ENCODE measurements at regions not wholly inside any gene's neighbourhood (a gene's known extent, or its start where the extent isn't known, plus 50 kb on each side); places are given as distances from the start of the nearest gene placed in this dataset.

DNA sequence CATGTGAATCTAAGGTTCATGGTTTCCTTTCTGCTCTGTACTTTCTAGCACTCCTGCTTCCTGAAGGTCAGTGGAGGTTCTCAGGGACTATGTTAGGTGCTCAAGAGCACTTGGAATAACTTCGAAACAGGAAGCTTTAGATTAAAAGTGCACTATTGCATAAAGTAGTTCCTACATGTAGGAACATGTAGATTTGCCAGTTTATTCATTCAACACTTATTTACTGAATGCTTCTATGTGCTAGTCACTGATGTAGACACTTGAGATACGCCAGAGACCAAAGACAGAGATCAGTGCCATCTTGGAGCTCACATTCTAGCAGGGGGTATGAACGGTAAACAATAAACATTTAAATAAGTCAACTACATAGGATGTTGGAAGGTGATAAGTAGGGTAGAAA, 87.7 kb downstream of the DHRS2 start:
- TF ChIP-seq FOXK2 (IDR thresholded peaks at IDR 0.05), result no peak
- TF ChIP-seq, protein P1, sequence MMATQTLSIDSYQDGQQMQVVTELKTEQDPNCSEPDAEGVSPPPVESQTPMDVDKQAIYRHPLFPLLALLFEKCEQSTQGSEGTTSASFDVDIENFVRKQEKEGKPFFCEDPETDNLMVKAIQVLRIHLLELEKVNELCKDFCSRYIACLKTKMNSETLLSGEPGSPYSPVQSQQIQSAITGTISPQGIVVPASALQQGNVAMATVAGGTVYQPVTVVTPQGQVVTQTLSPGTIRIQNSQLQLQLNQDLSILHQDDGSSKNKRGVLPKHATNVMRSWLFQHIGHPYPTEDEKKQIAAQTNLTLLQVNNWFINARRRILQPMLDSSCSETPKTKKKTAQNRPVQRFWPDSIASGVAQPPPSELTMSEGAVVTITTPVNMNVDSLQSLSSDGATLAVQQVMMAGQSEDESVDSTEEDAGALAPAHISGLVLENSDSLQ (IDR thresholded peaks at IDR 0.05), result no peak
- no peak for TF ChIP-seq FOXA1 (IDR thresholded peaks at IDR 0.05)
- no peak for TF ChIP-seq SP1 (IDR thresholded peaks at IDR 0.05)
- no peak for TF ChIP-seq ARNT (IDR thresholded peaks at IDR 0.05)
- POLR2A ChIA-PET, result no interaction called here
- CTCF ChIA-PET, result no interaction called here

DNA sequence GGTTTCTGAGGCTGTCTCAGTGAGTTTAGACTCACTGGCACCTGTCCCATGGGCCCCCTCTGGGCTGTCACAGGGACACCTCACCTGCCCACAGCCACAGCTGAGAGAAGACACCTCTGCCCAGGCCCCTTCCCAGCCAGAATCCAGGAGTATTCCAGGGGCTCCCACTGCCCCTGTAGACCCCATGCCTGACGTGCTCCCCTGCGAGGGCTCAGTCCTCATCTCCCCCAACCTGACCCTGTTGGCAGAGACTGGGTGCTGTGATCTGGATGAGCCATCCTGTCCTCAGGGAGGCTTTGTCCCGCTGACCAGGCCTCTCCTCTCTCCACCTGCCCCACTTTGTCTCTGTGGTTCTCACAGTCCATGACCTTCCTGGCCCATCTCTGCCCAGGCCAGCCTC, 89.4 kb downstream of the DHRS2 start:
- no peak for DNase-seq (ENCODE audit: extremely low spot score)
- ChIA-PET POLR2A (no interaction called here), CTCF (no interaction called here)
- TF ChIP-seq FOXA1 (IDR thresholded peaks at IDR 0.05) (no peak), BHLHE40 (IDR thresholded peaks at IDR 0.05; ENCODE audit: borderline replicate concordance) (no peak), HDGF (IDR thresholded peaks at IDR 0.05; ENCODE audit: borderline replicate concordance) (no peak), FOXM1 (IDR thresholded peaks at IDR 0.05; ENCODE audit: borderline replicate concordance) (no peak), FOXK2 (IDR thresholded peaks at IDR 0.05) (no peak), ZNF384 (IDR thresholded peaks at IDR 0.05) (no peak), ARNT (IDR thresholded peaks at IDR 0.05) (no peak), ELF4 (IDR thresholded peaks at IDR 0.05) (no peak), SP1 (IDR thresholded peaks at IDR 0.05) (no peak), CTBP1 (IDR thresholded peaks at IDR 0.05; ENCODE audit: borderline replicate concordance) (no peak), L3MBTL2 (conservative IDR thresholded peaks at IDR 0.05) (no peak), NFRKB (IDR thresholded peaks at IDR 0.05) (no peak), SUZ12 (IDR thresholded peaks at IDR 0.05) (no peak), TARDBP (IDR thresholded peaks at IDR 0.05) (no peak), LEF1 (IDR thresholded peaks at IDR 0.05; ENCODE audit: borderline replicate concordance) (no peak)
- TF ChIP-seq, protein P1 (IDR thresholded peaks at IDR 0.05), result no peak

More for the DNA sequence above, 87.7 kb downstream of the DHRS2 start:
- no peak for DNase-seq (ENCODE audit: extremely low spot score)

DNA sequence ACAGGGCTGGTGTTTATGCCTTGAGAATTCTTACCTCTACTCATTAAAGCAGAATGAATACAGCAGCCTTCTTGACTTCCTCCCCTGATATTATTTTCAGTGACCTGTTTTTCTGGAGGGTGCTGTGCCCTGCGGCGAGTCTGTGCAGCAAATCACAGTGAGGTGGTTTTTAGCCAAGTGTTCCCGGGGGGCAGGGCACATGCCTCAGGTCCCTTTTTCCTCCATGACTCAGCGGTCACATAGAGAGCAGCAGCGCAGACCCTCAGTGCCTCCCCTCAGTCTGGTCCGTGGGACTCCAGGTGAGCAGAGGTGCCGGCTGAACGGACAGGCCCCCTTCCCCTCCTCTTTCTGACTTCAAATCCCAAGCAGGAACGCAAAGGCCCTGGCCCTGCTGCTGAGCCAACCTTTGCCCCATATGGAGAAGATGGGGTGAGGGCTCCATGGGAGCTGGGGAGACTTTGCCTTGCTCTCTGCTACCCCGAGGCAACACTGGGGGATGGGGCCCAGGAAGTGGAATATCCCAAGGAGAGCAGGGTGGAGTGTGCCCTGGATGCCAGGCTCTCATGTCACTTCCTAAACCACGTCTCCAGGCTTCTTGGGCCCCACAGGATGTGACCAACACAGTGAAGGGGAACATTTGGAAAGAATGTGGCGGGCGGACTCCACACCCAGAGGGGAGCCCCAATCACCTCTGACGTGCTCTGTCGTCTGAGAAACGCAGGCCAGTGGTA, 90.0 kb downstream of the DHRS2 start:
- TF ChIP-seq TARDBP (IDR thresholded peaks at IDR 0.05) (no peak), HDGF (IDR thresholded peaks at IDR 0.05; ENCODE audit: borderline replicate concordance) (no peak), FOXK2 (IDR thresholded peaks at IDR 0.05) (no peak), BHLHE40 (IDR thresholded peaks at IDR 0.05; ENCODE audit: borderline replicate concordance) (no peak), LEF1 (IDR thresholded peaks at IDR 0.05; ENCODE audit: borderline replicate concordance) (no peak), ELF4 (IDR thresholded peaks at IDR 0.05) (no peak), FOXM1 (IDR thresholded peaks at IDR 0.05; ENCODE audit: borderline replicate concordance) (no peak), SUZ12 (IDR thresholded peaks at IDR 0.05) (no peak), ARNT (IDR thresholded peaks at IDR 0.05) (no peak), CTBP1 (IDR thresholded peaks at IDR 0.05; ENCODE audit: borderline replicate concordance) (no peak), NFRKB (IDR thresholded peaks at IDR 0.05) (no peak), ZNF384 (IDR thresholded peaks at IDR 0.05) (no peak), FOXA1 (IDR thresholded peaks at IDR 0.05) (no peak), L3MBTL2 (conservative IDR thresholded peaks at IDR 0.05) (no peak)
- ChIA-PET CTCF (interaction anchor here (0.8 to 1.1 kb wide), 3 partner anchors 156 to 204 kb away, joined by 4 to 6 read pairs (median 6); no protein-coding TSS in a partner anchor), POLR2A (no interaction called here)
- no peak for DNase-seq (ENCODE audit: extremely low spot score)

DNA sequence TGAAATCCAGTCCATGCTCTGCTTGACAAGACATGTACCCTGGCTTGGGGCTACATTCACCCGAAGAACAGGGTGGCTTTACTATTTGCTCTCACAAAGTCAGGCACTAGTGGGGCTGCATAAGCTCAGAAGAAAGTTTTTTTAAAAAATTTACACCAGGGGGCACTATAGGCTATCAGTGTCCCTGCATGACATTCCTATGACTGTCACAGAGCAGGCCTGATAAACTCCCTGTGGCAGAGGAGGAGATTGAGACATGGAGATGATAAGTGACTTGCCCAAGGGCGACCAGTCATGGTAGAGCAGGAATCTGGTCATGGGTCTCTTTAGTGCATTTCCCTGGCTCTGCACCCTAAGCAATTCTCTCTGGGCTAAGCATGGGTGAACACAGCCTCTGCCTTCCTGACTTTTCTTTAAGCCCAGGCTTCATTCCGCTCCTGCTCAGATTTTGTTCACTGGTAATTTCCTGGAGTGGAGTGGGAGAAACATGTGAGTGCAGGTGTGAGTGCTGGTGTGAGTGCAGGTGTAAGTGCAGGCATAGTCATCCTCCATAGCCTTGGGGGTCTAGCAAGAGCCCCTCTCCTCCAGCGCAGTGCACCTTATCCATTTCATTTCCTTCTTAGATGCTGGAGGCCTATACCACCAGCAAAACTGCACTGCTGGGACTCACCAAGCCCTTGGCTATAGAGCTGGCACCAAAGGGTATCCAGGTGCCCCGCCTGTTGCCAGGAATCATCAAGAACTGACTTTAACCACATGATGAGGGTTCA, 91.6 kb downstream of the DHRS2 start:
- CTCF ChIA-PET, result interaction anchor here (1.0 kb wide), 1 partner anchor 203 kb away, joined by 4 read pairs; no protein-coding TSS in a partner anchor
- DNase-seq (ENCODE audit: extremely low spot score), result peak; percentile 58
- POLR2A ChIA-PET, result no interaction called here
- no peak for TF ChIP-seq FOXA1 (IDR thresholded peaks at IDR 0.05)
- no peak for TF ChIP-seq FOXM1 (IDR thresholded peaks at IDR 0.05; ENCODE audit: borderline replicate concordance)
- TF ChIP-seq BHLHE40 (IDR thresholded peaks at IDR 0.05; ENCODE audit: borderline replicate concordance), result no peak
- no peak for TF ChIP-seq SP1 (IDR thresholded peaks at IDR 0.05)
- TF ChIP-seq, protein P1 (IDR thresholded peaks at IDR 0.05), result no peak
- TF ChIP-seq LEF1 (IDR thresholded peaks at IDR 0.05; ENCODE audit: borderline replicate concordance), result no peak
- TF ChIP-seq ARNT (IDR thresholded peaks at IDR 0.05), result no peak
- TF ChIP-seq NFRKB (IDR thresholded peaks at IDR 0.05), result no peak
- no peak for TF ChIP-seq CTBP1 (IDR thresholded peaks at IDR 0.05; ENCODE audit: borderline replicate concordance)
- TF ChIP-seq HDGF (IDR thresholded peaks at IDR 0.05; ENCODE audit: borderline replicate concordance), result no peak
- no peak for TF ChIP-seq FOXK2 (IDR thresholded peaks at IDR 0.05)

DNA sequence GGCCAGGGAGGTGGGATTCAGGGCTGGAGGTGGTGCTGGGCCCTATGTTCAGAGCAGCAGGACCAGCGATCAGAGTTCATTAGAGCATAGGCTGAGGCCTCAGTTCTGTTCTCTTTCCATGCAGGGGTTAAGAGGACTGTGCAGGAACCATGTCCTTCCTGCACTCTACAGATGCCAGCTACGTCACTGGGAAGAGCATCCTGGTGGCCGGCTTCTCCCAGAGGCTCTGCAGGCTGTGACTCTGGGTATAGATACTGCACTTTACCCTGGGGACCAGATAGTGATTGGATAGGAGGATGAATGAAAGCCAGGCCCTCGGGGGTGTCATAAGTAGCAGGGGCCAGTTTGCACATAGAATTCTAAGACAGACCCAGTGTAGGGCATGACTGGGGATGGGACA, 92.6 kb downstream of the DHRS2 start:
- no peak for TF ChIP-seq NFRKB (IDR thresholded peaks at IDR 0.05)
- no peak for TF ChIP-seq TARDBP (IDR thresholded peaks at IDR 0.05)
- no peak for TF ChIP-seq LEF1 (IDR thresholded peaks at IDR 0.05; ENCODE audit: borderline replicate concordance)
- TF ChIP-seq FOXA1 (IDR thresholded peaks at IDR 0.05), result no peak
- TF ChIP-seq, protein P1 (IDR thresholded peaks at IDR 0.05), result no peak
- no peak for TF ChIP-seq FOXM1 (IDR thresholded peaks at IDR 0.05; ENCODE audit: borderline replicate concordance)
- no peak for TF ChIP-seq CTBP1 (IDR thresholded peaks at IDR 0.05; ENCODE audit: borderline replicate concordance)
- TF ChIP-seq ARNT (IDR thresholded peaks at IDR 0.05), result no peak
- TF ChIP-seq FOXK2 (IDR thresholded peaks at IDR 0.05), result no peak
- TF ChIP-seq HDGF (IDR thresholded peaks at IDR 0.05; ENCODE audit: borderline replicate concordance), result no peak
- TF ChIP-seq SUZ12 (IDR thresholded peaks at IDR 0.05), result no peak
- TF ChIP-seq ELF4 (IDR thresholded peaks at IDR 0.05), result no peak
- TF ChIP-seq BHLHE40 (IDR thresholded peaks at IDR 0.05; ENCODE audit: borderline replicate concordance), result no peak
- TF ChIP-seq ZNF384 (IDR thresholded peaks at IDR 0.05), result no peak
- CTCF ChIA-PET, result interaction anchor here (1.1 to 1.2 kb wide), 2 partner anchors 96 to 182 kb away, joined by 4 to 5 read pairs; no protein-coding TSS in a partner anchor
- DNase-seq (ENCODE audit: extremely low spot score), result no peak
- POLR2A ChIA-PET, result no interaction called here

Data from HEK293T (cell line).